ENCODE measurements at regions not wholly inside any gene's neighbourhood (a gene's known extent, or its start where the extent isn't known, plus 50 kb on each side); places are given as distances from the start of the nearest gene placed in this dataset.
A peak's percentile ranks its signal among the peaks of the same experiment; 100 is the strongest.

- no peak for DNase-seq
Observed at GRCh38 chr2:111219285-111219684, 98.6 kb downstream of the BCL2L11 start.

DNA sequence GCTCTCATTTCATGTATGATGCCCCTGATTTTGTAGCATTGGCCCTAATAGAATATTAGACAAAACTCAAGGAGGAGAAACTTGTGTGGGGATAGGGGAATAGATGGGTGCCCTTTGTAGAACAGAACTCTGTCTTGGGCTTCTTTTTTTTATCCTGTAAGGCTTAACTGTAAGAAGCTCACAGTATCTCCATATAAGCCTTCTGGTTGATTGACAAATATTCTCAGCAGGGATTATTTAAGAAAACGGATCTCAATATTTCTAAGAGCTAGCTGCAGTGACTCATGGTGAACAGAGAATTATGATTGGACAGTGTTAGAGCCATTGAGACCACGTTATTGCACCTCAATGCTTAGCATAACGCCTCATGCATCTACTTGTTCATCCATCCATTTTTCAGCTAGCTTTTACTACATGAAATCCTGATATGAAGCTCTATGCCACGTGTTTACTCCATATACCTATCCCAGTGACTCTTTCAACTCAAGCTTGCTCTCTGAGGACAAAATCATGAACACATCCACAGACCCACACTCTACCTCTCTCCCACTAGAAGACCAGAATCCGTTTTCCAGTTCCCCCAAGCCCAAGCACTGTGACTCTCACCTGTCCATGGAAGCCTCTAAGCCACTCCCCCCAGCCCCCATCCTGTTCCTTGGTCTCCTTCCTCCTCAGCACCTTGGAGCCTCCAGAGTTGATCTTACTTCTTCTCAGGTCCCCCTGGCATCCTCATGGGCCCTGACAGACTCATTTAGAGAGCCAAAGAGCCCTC, 99.2 kb downstream of the BCL2L11 start:
- DNase-seq, result no peak

DNA sequence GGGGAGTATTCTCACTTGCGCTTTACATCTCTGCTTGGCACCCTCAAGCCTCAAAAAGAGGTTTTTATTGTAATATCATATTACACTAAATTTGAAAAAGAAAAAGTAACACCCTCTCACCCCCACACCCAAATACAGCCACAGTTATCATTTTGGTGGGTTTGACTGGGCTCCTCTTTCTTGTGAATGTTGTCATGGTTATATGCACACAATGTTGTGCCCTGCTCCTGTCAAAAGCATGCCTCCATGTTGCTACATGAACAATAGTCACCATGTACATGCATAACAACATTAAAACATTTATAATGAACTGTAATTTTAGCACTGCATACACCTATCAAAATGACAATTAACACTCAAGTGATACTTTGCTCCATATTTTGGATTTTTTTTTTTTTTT, 100.2 kb downstream of the BCL2L11 start:
- no peak for DNase-seq

DNA sequence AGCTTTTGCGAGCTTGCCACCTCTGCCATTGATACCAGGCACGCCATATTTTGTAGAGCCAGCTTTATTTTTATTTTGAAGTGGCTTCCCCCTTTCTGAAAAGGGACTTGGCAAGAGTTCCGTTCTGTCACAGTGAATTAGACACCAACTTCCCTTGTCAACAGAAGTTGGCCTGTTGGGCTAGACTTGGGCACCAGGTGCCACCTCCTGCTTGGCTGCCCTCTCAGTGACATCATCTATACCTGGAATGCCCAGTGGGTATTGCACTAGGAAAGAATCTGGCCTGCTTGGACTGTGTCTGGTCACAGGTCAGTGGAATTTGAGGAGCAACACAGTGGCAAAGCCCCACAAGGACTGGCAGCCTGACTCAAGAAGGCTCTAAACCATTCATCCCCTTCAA, 101.0 kb downstream of the BCL2L11 start:
- no peak for DNase-seq

- DNase-seq, result no peak
Observed at GRCh38 chr2:111222204-111222866, 101.6 kb downstream of the BCL2L11 start.

DNA sequence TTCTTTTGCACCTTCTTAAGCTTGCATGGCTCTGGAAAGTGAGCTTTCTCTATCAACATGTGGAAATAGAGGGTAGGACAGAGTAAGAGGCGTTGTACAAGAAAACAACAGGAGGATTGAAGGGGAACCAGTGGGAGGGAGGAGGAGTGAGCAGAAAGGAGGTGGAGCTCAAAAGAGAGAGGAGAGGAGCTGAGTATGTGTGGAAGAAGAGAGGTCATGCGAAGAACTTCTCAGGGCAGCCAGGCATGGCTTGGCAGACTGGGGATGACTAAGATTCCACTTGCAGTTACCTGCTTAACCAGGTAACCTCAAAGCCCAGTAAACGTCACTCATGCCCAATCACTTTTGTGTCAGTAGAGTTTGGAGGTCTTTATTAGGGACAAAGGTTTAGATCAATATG, 105.1 kb downstream of the BCL2L11 start:
- DNase-seq, result no peak

- DNase-seq, result peak; percentile 82
Observed at GRCh38 chr2:111226876-111227700, 106.4 kb downstream of the BCL2L11 start.

GRCh38 chr2:111227716-111228141, 107.0 kb downstream of the BCL2L11 start:
- peak; percentile 87 for DNase-seq

- no peak for DNase-seq
Observed at GRCh38 chr2:111231532-111232252, 111.0 kb downstream of the BCL2L11 start.

GRCh38 chr2:111235192-111236015, 114.7 kb downstream of the BCL2L11 start:
- DNase-seq, result no peak

DNA sequence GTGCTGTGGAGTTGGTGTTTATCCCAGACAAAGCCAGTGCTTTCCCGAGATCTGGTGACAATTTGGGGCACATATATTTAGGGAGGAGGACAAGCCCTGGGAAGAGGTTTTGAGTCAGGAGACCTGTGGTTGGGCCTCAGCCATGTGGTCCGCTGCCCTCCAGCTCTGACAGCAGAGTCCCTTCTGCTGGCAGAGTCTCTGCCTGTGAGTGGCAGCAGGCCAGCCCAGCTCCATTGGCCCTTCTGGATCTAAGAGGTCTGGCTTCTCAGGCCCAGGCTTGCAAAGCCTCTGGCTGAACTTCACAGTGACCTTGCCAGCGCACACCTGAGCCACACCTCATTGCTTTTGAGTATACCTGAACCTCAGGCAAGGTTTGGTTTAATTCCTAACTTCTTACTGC, 115.3 kb downstream of the BCL2L11 start:
- DNase-seq, result no peak

DNA sequence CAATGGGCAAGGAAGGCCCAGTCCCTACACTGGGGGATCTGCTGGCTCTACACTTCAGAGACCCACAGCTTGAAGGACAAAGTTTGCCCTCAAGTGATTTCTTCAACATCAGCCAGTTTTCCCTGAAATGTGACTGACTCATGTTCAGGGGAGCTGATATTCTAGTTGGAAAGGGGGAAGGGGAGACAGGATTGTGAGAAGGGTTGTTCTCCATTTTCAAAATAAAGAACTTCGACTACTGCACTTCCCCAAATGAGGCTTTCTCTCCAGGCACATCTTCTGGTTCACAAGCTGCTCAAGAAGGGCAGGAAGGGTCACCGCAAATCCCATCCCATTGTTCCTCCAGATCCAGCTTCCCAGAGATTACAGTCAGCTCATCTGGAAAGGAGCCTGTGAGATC, 117.6 kb downstream of the BCL2L11 start:
- no peak for DNase-seq

GRCh38 chr2:111239107-111239506, 118.4 kb downstream of the BCL2L11 start:
- DNase-seq, result no peak

DNA sequence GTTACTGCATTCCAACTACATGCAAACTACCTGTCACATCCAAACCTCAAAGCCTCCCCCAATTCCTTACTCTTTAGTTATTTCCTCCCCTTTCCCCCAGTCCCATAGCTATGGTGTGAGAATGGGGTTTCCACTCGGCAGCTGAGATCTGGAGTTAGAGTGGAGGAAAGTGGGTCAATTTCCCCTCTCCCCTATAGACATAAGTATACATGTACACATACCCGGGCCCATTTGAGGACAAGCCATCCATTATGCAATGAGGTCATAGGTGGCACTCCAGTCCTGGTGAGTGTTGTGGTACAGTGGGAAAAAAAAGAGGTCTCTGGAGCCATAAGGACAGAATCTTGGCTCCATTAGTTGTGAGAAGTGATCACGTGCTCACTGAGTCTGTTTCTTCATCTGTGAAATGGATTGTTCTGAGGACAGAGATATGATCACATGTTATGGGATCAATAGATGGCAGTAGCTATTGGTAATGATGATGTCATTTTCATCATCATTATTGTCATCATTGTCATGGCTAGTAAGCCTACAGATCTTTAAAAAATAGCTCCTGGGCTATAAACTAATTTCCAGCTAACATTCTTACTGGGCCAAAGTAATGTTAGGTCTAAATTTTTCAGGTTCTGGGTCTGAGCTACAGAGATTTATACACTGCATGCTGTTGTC, 119.0 kb downstream of the BCL2L11 start:
- DNase-seq, result no peak

- DNase-seq, result no peak
Observed at GRCh38 chr2:111243295-111243694, 122.6 kb downstream of the BCL2L11 start.

DNA sequence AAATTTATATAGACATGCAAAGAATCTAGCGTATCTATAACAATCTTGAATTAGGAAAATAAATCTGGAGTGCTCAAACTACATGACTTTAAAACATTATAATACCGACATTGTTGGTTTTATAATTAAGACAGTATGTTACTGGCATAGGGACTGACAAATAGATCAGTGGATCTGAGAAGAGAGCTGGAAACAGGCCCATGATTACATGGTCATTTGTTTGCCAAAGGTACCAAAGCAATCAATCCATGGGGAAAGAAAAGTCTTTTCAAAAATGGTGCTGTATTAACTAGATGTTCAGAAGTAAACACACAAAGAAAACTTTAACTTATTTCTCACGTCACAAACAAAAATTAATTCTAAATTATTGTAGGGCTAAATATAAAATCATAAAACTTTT, 124.2 kb downstream of the BCL2L11 start:
- DNase-seq, result no peak

GRCh38 chr2:111246620-111247061, 125.9 kb downstream of the BCL2L11 start:
- no peak for DNase-seq

- no peak for DNase-seq
Observed at GRCh38 chr2:111247491-111247890, 126.8 kb downstream of the BCL2L11 start.

GRCh38 chr2:111249806-111250205, 129.1 kb downstream of the BCL2L11 start:
- DNase-seq, result no peak

DNA sequence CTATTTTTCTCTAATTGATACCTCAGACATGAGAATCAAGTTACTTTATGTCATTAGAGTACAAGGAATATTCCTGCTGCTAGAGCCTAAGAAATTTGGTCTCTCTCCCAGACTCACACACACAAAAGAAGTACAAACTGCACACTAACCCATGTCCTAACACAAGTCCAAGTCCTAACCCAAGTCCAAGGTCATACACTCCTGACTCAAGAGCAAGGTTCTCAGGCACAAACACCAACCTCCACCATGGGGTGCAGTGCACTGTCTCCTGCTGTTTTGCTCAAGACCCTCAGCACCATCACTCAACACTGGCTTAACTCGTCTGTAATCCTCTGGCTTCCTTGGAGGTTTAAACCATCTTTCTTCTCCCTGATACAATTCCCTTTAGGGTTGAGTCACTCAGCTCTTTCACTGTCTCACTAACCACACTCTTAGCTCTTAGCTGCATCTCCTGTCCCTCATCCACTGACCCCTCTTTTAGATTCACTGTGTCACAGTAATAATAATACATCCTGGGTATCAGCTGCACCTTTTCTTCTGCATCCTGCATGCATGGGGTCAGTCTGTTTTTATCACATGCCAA, 129.8 kb downstream of the BCL2L11 start:
- peak; percentile 54 for DNase-seq

GRCh38 chr2:111251711-111252110, 131.0 kb downstream of the BCL2L11 start:
- DNase-seq, result no peak

Data from fibroblast of skin of right quadriceps (primary cell).